ENCODE measurements at regions not wholly inside any gene's neighbourhood (a gene's known extent, or its start where the extent isn't known, plus 50 kb on each side); places are given as distances from the start of the nearest gene placed in this dataset.

DNA sequence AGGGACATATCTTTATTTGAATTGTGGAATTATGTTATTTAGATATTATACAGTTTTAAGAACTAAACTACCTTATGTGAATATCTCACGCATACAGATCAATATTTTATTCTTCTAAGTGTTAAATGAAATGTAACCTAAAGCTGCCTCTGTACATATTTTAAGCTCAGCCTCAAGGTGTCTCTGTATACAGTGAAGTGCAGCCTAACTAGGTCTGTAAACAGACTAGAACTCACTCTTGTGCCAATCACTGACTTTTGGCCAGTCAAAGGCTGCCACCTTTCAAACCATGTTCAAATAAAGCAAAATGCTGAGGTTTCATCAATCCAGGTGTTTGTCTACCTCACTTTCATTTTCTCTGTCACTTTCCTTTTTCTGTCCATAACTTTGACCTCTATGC is 1074.5 kb upstream of the PRKX start:
- TF ChIP-seq, protein P1, sequence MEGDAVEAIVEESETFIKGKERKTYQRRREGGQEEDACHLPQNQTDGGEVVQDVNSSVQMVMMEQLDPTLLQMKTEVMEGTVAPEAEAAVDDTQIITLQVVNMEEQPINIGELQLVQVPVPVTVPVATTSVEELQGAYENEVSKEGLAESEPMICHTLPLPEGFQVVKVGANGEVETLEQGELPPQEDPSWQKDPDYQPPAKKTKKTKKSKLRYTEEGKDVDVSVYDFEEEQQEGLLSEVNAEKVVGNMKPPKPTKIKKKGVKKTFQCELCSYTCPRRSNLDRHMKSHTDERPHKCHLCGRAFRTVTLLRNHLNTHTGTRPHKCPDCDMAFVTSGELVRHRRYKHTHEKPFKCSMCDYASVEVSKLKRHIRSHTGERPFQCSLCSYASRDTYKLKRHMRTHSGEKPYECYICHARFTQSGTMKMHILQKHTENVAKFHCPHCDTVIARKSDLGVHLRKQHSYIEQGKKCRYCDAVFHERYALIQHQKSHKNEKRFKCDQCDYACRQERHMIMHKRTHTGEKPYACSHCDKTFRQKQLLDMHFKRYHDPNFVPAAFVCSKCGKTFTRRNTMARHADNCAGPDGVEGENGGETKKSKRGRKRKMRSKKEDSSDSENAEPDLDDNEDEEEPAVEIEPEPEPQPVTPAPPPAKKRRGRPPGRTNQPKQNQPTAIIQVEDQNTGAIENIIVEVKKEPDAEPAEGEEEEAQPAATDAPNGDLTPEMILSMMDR (IDR thresholded peaks at IDR 0.05): no peak
- no peak for TF ChIP-seq POLR2A (IDR thresholded peaks at IDR 0.05)

All from lower leg skin (tissue), 3 donors.